Aorta (tissue), 5 donors: ENCODE measurements at regions not wholly inside any gene's neighbourhood (a gene's known extent, or its start where the extent isn't known, plus 50 kb on each side); places are given as distances from the start of the nearest gene placed in this dataset.

Experiments
- ATAC-seq: fragments of 200-7000 bp; cut with Tn5 transposase; one replicate; pipeline ENCODE4 v1.9.1; 2022; ENCODE audit warnings: moderate library complexity; ENCODE audit not compliant: low FRiP score
- DNase-seq, 2 donors: peaks; one replicate each; pipeline ENCODE4 v3.0.0-alpha.2; 2020
- H3K27ac ChIP-seq, 2 donors: one replicate each; pipeline ENCODE4 v1.5.1; 2013; ENCODE audit warnings: low read length in 2 of 2, mild to moderate bottlenecking in 2 of 2, moderate library complexity in 2 of 2, control low read depth in 1 of 2, inconsistent platforms in 1 of 2, low read depth in 1 of 2
- H3K27me3 ChIP-seq, 2 donors: one replicate each; pipeline ENCODE4 v1.6.1; 2013; ENCODE audit warnings: control low read depth in 1 of 2, low read length in 1 of 2, mild to moderate bottlenecking in 1 of 2, moderate library complexity in 1 of 2; ENCODE audit not compliant: insufficient read depth in 2 of 2, control insufficient read depth in 1 of 2
- H3K36me3 ChIP-seq, 2 donors: one replicate each; pipeline ENCODE4 v1.6.1; 2013; ENCODE audit warnings: control low read depth in 1 of 2, low read length in 1 of 2, mild to moderate bottlenecking in 1 of 2; ENCODE audit not compliant: insufficient read depth in 2 of 2, control insufficient read depth in 1 of 2
- H3K4me1 ChIP-seq, 2 donors: one replicate each; pipeline ENCODE4 v1.6.1; 2013; ENCODE audit warnings: low read length in 2 of 2, control low read depth in 1 of 2, mild to moderate bottlenecking in 1 of 2, moderate library complexity in 1 of 2; ENCODE audit not compliant: insufficient read depth in 2 of 2, control insufficient read depth in 1 of 2
- H3K4me3 ChIP-seq, 2 donors: one replicate each; pipeline ENCODE4 v1.5.1; 2013; ENCODE audit warnings: low read length in 2 of 2, control low read depth in 1 of 2, mild to moderate bottlenecking in 1 of 2
- H3K9me3 ChIP-seq: one replicate; pipeline ENCODE4 v1.6.1; 2013; ENCODE audit warnings: mild to moderate bottlenecking, low read length; ENCODE audit not compliant: control insufficient read depth
- WGBS, 2 donors: extraction: QIAGEN DNeasy Blood & Tissue Kit; methylation state at CpG; one replicate each; pipeline ENCODE4 v1.1.7; 2013; 5-methylcytosine and 5-hydroxymethylcytosine counted together
- intact Hi-C, 2 donors: fragments of 100-400 bp; cut with DNase I; formaldehyde crosslinking; loops; one replicate each; pipeline versions ENCODE4 v1.14.2 to v1.15.0; 2022
- donor health status: healthy with polysubstance abuse.
- donor health status: Bipolar disorder and iron deficiency.
- donor health status: DM: no; HTN: no; CAD: no.
- donor health status: DM: no; HTN: no; CAD: no.
- donor health status: DM: yes; HTN: yes; CAD: no.

DNA sequence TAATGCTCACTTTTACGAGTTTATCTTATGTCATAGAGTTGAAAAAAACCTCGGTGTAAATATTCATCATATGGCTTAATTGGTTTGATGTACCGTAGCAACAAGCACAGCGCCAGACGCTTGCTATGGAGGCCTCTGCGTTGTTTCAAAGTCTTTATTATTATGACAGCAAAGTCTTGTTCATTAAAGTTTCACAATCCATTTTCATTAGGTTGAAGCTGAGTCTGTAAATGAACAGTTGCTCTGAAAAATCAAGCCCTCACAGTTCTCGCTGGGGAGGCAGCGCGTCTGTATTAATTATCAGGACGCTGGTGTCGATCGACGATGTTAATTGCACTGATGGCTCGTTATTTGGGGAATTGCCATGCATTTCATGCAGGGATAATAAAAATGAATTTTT, 185.6 kb downstream of the INSC start:
- no peaks in the 10 kb centered on the region for H3K36me3 ChIP-seq
- intact Hi-C loops = no loop called here
- no peak for ATAC-seq
- H3K27ac ChIP-seq = no peak overlapping the region
- H3K27me3 ChIP-seq = no peaks in the 10 kb centered on the region
- peaks cover 3% of the 10 kb centered on the region for H3K9me3 ChIP-seq
- H3K4me3 ChIP-seq = no peak overlapping the region
- no peaks in the 10 kb centered on the region for H3K4me1 ChIP-seq
- WGBS, 2 donors = 89 to 93% methylated on average over 14 of the region's 14 CpGs
- no peak for DNase-seq

GRCh38 chr11:15307619-15308024, 192.9 kb downstream of the INSC start:
- ATAC-seq (no peak), DNase-seq (no peak)
- Histone ChIP-seq H3K36me3 (no peaks in the 10 kb centered on the region), H3K27ac (no peak overlapping the region), H3K9me3 (peaks cover 5% of the 10 kb centered on the region), H3K27me3 (no peaks in the 10 kb centered on the region), H3K4me1 (no peaks in the 10 kb centered on the region), H3K4me3 (no peak overlapping the region)
- WGBS, 2 donors = 7 to 15% methylated on average over 4 of the region's 4 CpGs
- intact Hi-C loops = no loop called here

- Histone ChIP-seq H3K4me3 (no peak overlapping the region), H3K36me3 (no peaks in the 10 kb centered on the region), H3K9me3 (peaks cover 5% of the 10 kb centered on the region), H3K4me1 (no peaks in the 10 kb centered on the region), H3K27me3 (no peaks in the 10 kb centered on the region), H3K27ac (no peak overlapping the region)
- ATAC-seq = no peak
- intact Hi-C loops = no loop called here
- WGBS, 2 donors = 50 to 84% methylated on average over 2 of the region's 2 CpGs
- DNase-seq = no peak
These were observed 194.1 kb downstream of the INSC start for GRCh38 chr11:15308840-15309239.

DNA sequence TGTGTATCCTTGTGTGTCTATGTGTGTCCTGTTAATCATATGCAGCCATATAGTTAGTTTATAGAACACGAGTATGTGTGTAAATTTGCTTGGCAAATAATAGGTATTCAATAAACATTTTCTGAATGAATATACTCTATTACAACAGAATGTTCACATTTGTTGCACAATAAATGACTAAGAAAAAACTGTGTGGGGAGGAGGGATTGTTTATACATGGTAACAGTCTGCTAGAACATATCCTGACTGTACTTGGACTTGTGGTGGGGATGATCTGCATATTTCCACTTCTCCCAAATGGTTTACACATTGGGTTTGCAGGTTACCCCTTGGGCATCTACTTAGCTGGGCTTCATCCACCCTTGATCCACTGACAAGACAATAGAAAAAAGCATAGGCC, 194.6 kb downstream of the INSC start:
- no peak for DNase-seq
- peaks cover 3% of the 10 kb centered on the region for H3K9me3 ChIP-seq
- H3K4me1 ChIP-seq = no peaks in the 10 kb centered on the region
- 80 to 84% methylated on average over 1 of the region's 1 CpG for WGBS, 2 donors
- H3K27ac ChIP-seq = no peak overlapping the region
- no peak for ATAC-seq
- H3K27me3 ChIP-seq = no peaks in the 10 kb centered on the region
- no peaks in the 10 kb centered on the region for H3K36me3 ChIP-seq
- intact Hi-C loops = no loop called here
- no peak overlapping the region for H3K4me3 ChIP-seq

GRCh38 chr11:15313862-15314261, 199.1 kb downstream of the INSC start:
- Histone ChIP-seq H3K4me3 (no peak overlapping the region), H3K36me3 (no peaks in the 10 kb centered on the region), H3K4me1 (no peaks in the 10 kb centered on the region), H3K9me3 (no peaks in the 10 kb centered on the region), H3K27me3 (no peaks in the 10 kb centered on the region), H3K27ac (no peak overlapping the region)
- intact Hi-C loops = no loop called here
- 82 to 89% methylated on average over 2 of the region's 2 CpGs for whole genome bisulfite sequencing, 2 donors
- DNase-seq (no peak), ATAC-seq (no peak)

DNA sequence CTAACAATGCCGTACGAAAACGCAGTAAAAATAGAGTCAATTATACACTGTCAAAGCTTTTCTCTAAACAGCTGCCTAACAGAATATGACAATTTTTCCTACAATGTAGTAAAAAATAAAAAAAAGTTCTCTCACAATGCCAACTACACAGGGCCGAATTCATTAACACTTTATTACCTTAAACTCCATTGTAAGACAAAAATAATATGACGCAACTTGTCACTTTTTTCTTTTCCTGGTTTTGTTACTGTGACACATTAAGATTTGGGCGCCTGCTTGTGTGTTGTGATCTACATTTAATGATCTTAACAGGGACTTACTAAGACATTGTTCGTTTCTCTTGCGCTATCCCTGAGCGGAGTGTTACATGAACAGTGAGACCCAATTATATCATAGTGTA, 204.1 kb downstream of the INSC start:
- DNase-seq = no peak
- ATAC-seq = no peak
- no peaks in the 10 kb centered on the region for H3K4me1 ChIP-seq
- H3K4me3 ChIP-seq = no peak overlapping the region
- WGBS, 2 donors = 63 to 68% methylated on average over 9 of the region's 9 CpGs
- H3K27ac ChIP-seq = no peak overlapping the region
- H3K27me3 ChIP-seq = no peaks in the 10 kb centered on the region
- no peaks in the 10 kb centered on the region for H3K9me3 ChIP-seq
- intact Hi-C loops = no loop called here
- H3K36me3 ChIP-seq = no peaks in the 10 kb centered on the region

- no peak overlapping the region for H3K27ac ChIP-seq
- H3K9me3 ChIP-seq = no peaks in the 10 kb centered on the region
- H3K36me3 ChIP-seq = no peaks in the 10 kb centered on the region
- DNase-seq (no peak), ATAC-seq (no peak)
- 78 to 82% methylated on average over 2 of the region's 2 CpGs for WGBS, 2 donors
- no peak overlapping the region for H3K4me3 ChIP-seq
- intact Hi-C loops = no loop called here
- H3K4me1 ChIP-seq = no peaks in the 10 kb centered on the region
- H3K27me3 ChIP-seq = no peaks in the 10 kb centered on the region
These were observed 211.8 kb downstream of the INSC start for GRCh38 chr11:15326520-15326919.

DNA sequence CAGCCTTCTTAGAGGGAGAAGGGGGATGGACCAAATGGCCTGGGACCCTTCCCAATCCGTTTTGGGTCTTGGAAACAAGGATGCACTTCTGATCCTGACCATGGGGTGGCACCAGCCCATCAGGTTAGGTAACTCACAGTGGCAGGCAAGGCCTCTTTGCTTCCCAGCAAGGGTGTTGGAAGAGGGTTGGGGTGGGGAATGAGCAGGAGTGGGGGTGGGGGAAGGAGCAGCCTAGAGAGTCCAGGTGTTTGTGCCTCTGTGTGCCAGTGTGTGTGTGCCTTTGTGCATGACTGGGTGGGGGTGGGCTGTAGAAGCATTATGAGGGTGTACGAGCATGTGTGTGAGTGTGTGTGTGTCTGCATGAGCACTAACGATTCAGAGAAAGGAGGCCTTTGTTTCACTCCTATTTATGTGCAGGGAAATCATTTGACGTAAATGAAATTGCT, 213.1 kb downstream of the INSC start:
- intact Hi-C loops = no loop called here
- Histone ChIP-seq H3K4me1 (no peaks in the 10 kb centered on the region), H3K27me3 (no peaks in the 10 kb centered on the region), H3K27ac (no peak overlapping the region), H3K4me3 (no peak overlapping the region), H3K9me3 (no peaks in the 10 kb centered on the region), H3K36me3 (no peaks in the 10 kb centered on the region)
- ATAC-seq (peak; percentile 55), DNase-seq (peak in 1 of 2 donors; percentile 56)
- 61 to 66% methylated on average over 4 of the region's 4 CpGs for WGBS, 2 donors

GRCh38 chr11:15333407-15333806, 218.7 kb downstream of the INSC start:
- Histone ChIP-seq H3K4me3 (no peak overlapping the region), H3K27me3 (no peaks in the 10 kb centered on the region), H3K4me1 (no peaks in the 10 kb centered on the region), H3K36me3 (no peaks in the 10 kb centered on the region), H3K27ac (no peak overlapping the region), H3K9me3 (no peaks in the 10 kb centered on the region)
- WGBS, 2 donors = 81 to 85% methylated on average over 1 of the region's 1 CpG
- DNase-seq (no peak), ATAC-seq (no peak)
- intact Hi-C loops = no loop called here
